GM18505 (cell line): ENCODE measurements at regions not wholly inside any gene's neighbourhood (a gene's known extent, or its start where the extent isn't known, plus 50 kb on each side); places are given as distances from the start of the nearest gene placed in this dataset.
"Not testable (repeated sequence)": the region's sequence is repeated elsewhere in the genome, so short reads cannot be mapped to it uniquely, and the experiment has no call there.

ENCODE experiments used
- ATAC-seq: cut with Tn5 transposase; IDR thresholded peaks from one replicate; pipeline ENCODE4 v1.9.1; 2021; ENCODE audit not compliant: unreplicated experiment
- POLR2A ChIP-seq: IDR thresholded peaks from 4 replicates; pipeline ENCODE4 v1.6.1; 2011; ENCODE audit warnings: borderline replicate concordance; ENCODE audit not compliant: insufficient read depth, insufficient read length; ENCODE audit errors: extremely low read depth

DNA sequence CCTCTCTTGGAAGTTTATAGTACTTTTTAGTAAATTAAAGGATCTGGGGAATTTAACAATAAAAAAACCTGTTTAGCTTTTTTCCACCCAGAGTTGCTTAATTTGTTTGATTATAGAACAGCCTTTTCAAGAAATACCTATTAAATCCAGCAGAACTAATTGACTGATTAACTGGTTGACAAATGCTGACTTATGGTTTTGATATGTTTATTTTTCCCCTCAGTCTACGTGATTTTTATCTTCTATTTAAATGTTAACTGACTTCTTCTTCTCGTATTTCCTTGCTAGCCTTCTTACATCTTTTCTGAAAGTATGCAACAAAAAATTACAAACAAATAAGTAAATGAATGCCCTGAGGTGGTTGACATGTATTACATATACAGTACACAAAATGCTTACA, 302.9 kb upstream of the SPAG17 start:
- TF ChIP-seq POLR2A, result no peak
- ATAC-seq, result no peak

DNA sequence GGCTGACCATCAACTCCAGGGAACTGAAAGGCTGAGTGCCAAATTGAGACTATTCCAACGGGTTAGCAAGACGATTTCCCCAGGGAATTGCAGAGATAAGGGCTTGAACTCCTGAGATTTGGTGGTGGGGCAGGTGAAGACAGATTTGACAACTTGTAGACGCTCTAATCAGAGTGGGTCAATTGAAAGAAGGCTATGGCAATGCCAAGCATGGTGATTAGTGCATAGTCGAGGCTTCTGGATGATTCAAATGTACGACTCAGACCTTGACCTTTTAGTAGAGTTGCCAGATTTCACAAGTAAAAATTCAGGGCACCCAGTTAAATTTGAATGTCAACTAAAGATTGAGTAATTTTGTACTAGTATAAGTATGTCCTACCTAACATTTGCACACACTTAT, 302.1 kb upstream of the SPAG17 start:
- TF ChIP-seq POLR2A, result no peak
- ATAC-seq, result no peak

DNA sequence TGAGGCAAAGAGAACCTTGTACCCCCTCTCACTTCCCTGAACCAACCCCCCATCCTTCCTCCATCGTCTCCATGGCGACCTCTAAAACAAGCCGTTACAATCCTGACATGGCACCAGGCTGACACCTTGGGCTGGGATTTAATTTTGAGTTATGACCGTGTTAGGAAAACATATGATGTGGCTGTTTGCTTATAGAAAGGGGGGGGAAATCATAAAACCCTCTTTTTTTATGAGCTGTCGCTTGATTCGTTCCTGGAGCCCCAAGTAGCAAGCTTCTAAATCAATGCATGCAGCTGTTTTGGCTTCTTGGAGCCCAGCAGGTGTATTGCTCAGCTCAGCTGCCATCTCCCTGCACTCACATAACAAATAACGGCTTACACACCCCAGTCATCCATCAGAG, 301.2 kb upstream of the SPAG17 start:
- ATAC-seq, result no peak
- TF ChIP-seq POLR2A, result no peak

DNA sequence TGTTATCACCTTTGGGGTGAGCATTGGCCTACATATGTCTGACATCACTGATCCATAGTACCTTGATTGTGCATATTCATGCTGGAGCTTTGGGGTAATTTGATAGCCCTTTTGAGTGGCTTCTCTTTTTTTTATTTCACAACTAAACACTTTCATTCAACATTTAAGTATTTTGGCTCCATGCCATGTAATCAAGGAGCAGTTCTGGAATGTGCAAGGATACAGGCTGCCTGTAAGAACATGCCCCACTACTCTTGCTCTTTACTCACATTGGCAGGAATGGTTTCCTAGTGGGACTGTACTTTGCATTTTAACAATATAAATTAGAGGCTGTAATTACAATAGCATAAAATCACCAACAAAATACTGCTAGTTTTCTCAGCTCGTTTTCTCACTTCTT, 300.7 kb upstream of the SPAG17 start:
- ATAC-seq, result no peak
- no peak for TF ChIP-seq POLR2A

DNA sequence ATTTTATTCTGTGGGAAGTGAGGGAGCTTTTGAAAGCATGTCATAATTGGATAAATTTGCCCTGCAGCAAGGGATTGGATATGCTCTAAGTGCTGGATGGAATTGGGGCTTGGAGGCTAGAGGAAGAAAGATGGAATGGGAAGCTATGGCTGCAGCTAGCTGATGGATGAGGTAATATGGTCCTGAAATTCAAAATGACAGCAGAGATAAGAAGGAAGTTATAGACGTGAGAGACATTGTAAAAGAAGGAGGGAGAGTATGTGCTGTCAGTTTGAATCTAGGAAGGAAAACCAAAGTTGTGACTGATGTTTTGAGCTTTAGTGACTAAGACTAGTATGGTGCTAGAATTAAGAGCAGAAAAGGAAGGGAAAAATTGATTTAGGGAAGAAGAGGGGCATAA, 299.9 kb upstream of the SPAG17 start:
- no peak for TF ChIP-seq POLR2A
- no peak for ATAC-seq

DNA sequence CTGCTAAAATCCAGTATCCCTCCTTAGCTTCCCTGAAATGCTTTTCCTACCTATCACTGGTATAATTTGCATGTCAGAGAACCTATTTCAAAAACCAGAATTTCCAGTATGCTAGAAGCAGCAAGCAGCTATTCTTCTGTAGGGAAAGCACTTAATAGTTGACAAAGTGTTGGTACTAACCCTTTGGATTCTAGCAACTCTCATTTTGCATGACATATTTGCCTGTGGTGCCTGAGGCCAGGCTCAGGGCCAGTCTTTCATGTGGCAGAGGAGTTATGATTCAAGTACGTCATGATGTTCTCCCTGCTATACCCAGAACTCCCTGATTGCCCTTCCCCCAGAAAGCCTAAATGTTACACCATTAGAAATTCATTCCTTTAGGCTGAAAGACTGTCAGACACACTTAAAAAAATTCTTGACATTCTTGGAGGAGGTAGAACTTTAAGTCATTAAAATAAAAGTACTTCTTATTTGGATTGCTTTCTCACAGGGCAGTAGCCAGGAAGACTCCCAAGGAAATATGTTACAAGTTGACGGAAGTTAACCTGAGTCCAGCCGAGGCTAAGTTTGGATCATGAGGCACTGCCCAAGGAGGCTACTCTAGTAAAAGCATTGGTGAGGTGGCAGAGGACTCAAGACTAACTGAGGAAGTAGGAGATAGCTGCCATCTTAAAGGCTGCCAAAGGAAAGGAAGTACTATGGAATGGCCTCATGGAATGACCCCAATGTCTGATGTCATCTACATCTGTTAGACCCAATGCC, 298.4 kb upstream of the SPAG17 start:
- ATAC-seq, result no peak

DNA sequence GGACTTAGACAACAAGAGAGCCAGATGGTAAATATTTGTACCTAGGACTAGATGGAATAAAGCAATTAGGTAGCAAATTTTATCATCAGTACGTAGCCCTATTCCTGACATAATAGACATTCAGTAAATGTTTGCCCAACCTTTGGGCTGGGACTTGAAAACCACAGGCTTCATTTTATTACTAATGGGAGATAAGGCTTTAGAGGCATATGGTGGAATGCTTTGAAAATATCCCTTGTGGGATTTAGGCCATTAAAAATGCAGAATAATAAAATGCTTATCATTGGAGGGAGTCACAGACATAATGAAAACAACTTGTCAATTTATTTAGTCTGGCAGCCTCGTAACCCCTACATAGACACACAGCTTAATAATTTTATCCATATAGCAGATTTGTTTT, 296.1 kb upstream of the SPAG17 start:
- no peak for TF ChIP-seq POLR2A
- ATAC-seq, result no peak

More for the DNA sequence above, 298.4 kb upstream of the SPAG17 start:
- TF ChIP-seq POLR2A, result no peak

DNA sequence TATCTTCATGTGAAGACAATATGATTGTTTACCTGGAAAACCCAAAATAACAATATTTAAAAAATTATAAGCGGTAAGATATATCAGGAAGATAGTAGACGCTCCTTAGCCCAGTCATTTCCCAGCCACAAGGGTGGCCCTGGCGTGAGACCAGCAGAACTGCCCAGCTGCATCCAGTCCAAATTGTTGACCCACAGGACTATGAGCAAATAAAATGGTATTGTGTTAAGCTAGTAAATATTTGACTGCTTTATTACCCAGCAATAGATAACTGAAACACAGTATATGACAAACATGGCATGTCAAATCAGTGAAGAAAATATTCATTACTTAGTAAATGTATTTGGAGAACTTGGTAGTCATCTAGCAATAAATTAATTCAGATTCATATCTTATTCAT, 294.3 kb upstream of the SPAG17 start:
- ATAC-seq, result no peak
- TF ChIP-seq POLR2A, result no peak

DNA sequence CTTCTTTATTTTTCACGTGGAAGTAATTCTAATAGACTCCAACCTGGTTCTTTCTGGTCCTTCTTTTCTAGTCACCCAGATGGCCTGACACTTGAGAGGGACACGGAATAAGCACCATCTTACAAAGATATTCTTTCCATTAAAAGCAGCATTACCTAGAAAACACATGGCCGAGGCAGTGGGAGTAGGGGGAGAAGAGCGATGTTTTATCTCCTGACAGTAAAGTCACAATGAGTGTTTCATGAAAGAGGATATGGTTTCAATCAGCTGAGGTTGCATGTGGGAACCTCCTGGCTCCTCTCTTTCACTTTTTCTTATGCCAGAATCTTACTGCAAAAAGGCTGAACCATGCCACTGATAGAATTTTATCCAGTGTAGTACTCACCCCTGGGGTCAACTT, 288.8 kb upstream of the SPAG17 start:
- TF ChIP-seq POLR2A, result no peak
- no peak for ATAC-seq

DNA sequence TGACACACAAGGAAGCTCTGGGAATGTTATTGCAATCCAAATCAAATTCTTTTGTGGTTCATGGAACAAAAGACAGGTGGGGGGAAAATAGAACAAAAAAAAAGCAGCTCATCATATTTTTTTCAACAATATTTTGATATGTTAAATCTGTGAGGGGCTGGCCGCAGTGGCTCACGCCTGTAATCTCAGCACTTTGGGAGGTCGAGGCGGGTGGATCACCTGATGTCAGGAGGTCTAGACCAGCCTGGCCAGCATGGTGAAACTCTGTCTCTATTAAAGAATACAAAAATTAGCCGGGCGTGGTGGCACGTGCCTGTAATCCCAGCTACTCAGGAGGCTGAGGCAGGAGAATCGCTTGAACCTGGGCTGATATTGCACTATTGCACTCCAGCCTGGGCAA, 279.4 kb upstream of the SPAG17 start:
- not testable (repeated sequence) for ATAC-seq

DNA sequence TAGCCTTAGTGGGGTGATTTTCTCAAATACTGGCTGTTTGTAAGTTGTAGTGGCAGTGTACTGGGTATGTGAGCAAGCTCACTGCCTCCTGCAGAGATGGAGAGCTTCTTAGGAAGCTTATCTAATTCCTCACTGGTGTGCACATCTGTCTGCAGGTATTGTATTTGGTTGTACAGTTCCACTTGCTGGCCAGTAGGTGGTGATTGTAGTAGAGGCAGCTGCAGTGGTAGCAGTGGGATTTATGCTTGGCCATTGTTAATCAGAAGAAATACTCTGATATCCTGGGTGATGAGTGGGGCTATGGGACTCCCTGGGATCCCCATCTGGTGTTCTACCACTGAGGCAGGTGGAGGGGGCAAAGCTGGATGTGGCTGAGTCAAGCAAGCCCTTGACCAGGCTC, 276.1 kb upstream of the SPAG17 start:
- TF ChIP-seq POLR2A, result no peak
- no peak for ATAC-seq

DNA sequence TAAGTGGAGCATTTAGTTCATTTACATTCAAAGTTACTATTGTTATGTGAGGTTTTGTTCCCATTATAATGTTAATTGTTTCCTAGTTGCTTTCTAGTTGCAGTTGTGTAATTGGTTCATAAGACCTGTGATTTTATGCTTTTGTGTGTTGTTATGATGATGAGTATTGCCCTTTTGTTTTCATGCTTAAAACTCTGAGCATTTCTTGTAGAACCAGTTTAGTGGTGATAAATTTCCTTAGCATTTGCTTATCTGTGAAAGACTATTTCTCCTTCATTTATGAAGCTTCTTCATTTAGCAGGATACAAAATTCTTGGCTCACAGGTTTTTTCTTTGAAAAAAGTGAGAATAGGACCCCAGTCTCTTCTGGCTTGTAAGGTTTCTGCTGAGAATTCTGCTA, 274.8 kb upstream of the SPAG17 start:
- ATAC-seq, result no peak
- TF ChIP-seq POLR2A, result no peak

DNA sequence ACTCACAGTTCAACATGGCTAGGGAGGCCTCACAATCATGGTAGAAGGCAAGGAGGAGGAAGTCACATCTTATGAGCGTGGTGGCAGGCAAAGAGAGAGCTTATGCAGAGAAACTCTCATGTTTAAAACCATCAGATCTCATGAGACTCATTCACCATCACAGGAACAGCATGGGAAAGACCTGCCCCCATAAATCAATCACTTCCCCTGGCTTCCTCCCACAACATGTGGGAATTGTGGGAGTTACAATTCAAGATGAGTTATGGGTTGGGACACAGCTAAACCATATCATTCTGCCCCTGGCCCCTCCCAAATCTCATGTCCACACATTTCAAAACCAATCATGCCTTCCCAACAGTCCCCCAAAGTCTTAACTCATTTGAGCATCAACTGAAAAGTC, 268.8 kb upstream of the SPAG17 start:
- ATAC-seq, result not testable (repeated sequence)

DNA sequence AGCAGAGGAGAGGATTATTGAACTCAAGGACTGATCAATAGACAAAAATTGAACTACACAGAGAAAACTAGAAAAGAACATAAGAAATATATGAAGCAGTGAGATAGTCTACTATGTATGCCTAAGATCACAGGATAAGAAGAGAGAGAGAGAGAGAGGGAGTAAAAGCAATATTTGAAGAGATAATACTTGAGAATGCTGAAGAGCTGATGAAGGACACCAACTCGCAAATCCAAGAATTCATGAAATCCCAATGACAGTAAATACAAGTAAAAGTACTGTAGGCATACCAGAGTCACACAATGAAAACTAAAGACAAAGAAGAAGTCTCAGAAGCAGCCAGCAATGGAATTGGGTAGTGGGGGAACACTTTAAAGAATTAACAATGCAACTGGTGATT, 260.1 kb upstream of the SPAG17 start:
- no peak for ATAC-seq

DNA sequence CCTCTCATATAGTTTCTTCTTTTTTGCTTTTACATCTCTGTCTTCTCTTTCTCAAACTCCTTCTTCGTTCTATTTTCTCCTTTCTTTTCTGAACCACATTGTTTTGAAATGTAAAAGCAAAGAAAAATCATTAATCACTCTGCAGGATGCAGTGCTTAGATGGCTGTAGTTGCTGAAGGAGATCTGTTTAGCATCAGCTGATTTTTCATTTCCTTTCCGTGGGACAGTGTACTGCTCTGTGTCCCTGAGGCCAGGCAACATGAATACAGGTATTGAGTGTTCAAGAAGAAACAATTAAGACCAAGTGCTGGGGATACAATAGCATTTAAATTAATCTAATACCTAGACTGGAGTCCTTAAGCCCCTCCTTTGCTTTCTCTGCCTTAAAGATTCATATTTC, 257.2 kb upstream of the SPAG17 start:
- TF ChIP-seq POLR2A, result no peak
- no peak for ATAC-seq

More for the DNA sequence above, 260.1 kb upstream of the SPAG17 start:
- no peak for TF ChIP-seq POLR2A
